Naive thymus-derived CD4-positive, alpha-beta T cell (primary cell): ENCODE measurements at regions not wholly inside any gene's neighbourhood (a gene's known extent, or its start where the extent isn't known, plus 50 kb on each side); places are given as distances from the start of the nearest gene placed in this dataset.
"Not testable (repeated sequence)": the region's sequence is repeated elsewhere in the genome, so short reads cannot be mapped to it uniquely, and the experiment has no call there.

Source experiments
- ATAC-seq: fragments of 150-1000 bp; cut with Tn5 transposase; 2 replicates; pipeline ENCODE4 v1.10.0; 2021; ENCODE audit warnings: mild to moderate bottlenecking, moderate library complexity
- CTCF ChIA-PET: fragments of 350-600 bp; sonication (Branson Sonifier 250); formaldehyde crosslinking; loops from one replicate; lab custom pipeline; 2021; ENCODE audit warnings: antibody characterized with exemption; lab: Charles Lee
- POLR2A ChIA-PET: fragments of 350-600 bp; sonication (Branson Sonifier 250); formaldehyde crosslinking; loops from one replicate; lab custom pipeline; 2021; ENCODE audit warnings: antibody characterized with exemption, inconsistent platforms; lab: Charles Lee
- DNase-seq, 9 donors: peaks; one replicate each; pipeline versions ENCODE4 v3.0.0 to v3.0.0-alpha.2; 2020 to 2022; ENCODE audit warnings: mixed read lengths in 1 of 9
- H3K27ac ChIP-seq: one replicate; pipeline ENCODE4 v1.7.0; 2013; ENCODE audit warnings: mild to moderate bottlenecking, low read depth, low read length, moderate library complexity
- H3K27me3 ChIP-seq, 2 donors: one replicate each; pipeline ENCODE4 v1.7.0; 2013; ENCODE audit warnings: low read length in 2 of 2, mild to moderate bottlenecking in 2 of 2, moderate library complexity in 2 of 2; ENCODE audit not compliant: control insufficient read depth in 2 of 2, insufficient read depth in 2 of 2
- H3K36me3 ChIP-seq, 3 experiments: 1 replicate in 2 of 3; 2 replicates in 1 of 3; pipeline ENCODE4 v1.7.0; 2013; ENCODE audit warnings: low read length in 3 of 3, mild to moderate bottlenecking in 3 of 3, moderate library complexity in 1 of 3; ENCODE audit not compliant: insufficient read depth in 3 of 3, control insufficient read depth in 2 of 3
- H3K4me1 ChIP-seq, 2 donors: one replicate each; pipeline ENCODE4 v1.7.0; 2013; ENCODE audit warnings: low read length in 2 of 2, mild to moderate bottlenecking in 2 of 2, moderate library complexity in 1 of 2; ENCODE audit not compliant: control insufficient read depth in 2 of 2, insufficient read depth in 2 of 2
- H3K4me3 ChIP-seq: 2 replicates; pipeline ENCODE4 v1.7.0; 2013; ENCODE audit warnings: mild to moderate bottlenecking, low read length
- H3K9me3 ChIP-seq, 3 experiments: 1 replicate in 2 of 3; 2 replicates in 1 of 3; pipeline ENCODE4 v1.7.0; 2013; ENCODE audit warnings: low read length in 3 of 3; ENCODE audit not compliant: control insufficient read depth in 2 of 3
- H3K27ac Mint-ChIP-seq, 9 donors: one replicate each; pipeline ENCODE4 v1.8.0; 2020 to 2022; ENCODE audit warnings: mixed read lengths in 9 of 9, mild to moderate bottlenecking in 8 of 9, moderate library complexity in 5 of 9, inconsistent platforms in 2 of 9
- H3K27me3 Mint-ChIP-seq, 5 donors: one replicate each; pipeline ENCODE4 v1.8.0; 2021 to 2022; ENCODE audit warnings: mixed read lengths in 5 of 5, mild to moderate bottlenecking in 1 of 5
- H3K36me3 Mint-ChIP-seq, 5 donors: one replicate each; pipeline ENCODE4 v1.8.0; 2020 to 2022; ENCODE audit warnings: mixed read lengths in 5 of 5, mild to moderate bottlenecking in 3 of 5, inconsistent platforms in 1 of 5
- H3K4me1 Mint-ChIP-seq, 7 donors: one replicate each; pipeline ENCODE4 v1.8.0; 2020 to 2022; ENCODE audit warnings: mixed read lengths in 7 of 7, mild to moderate bottlenecking in 3 of 7, inconsistent platforms in 1 of 7
- H3K4me3 Mint-ChIP-seq, 10 donors: one replicate each; pipeline ENCODE4 v1.8.0; 2020 to 2022; ENCODE audit warnings: mild to moderate bottlenecking in 10 of 10, mixed read lengths in 10 of 10, moderate library complexity in 6 of 10, inconsistent platforms in 2 of 10
- H3K9me3 Mint-ChIP-seq, 11 donors: one replicate each; pipeline ENCODE4 v1.8.0; 2020 to 2022; ENCODE audit warnings: mixed read lengths in 11 of 11, mild to moderate bottlenecking in 4 of 11, inconsistent platforms in 1 of 11, moderate library complexity in 1 of 11
- intact Hi-C, 2 donors: fragments of 100-400 bp; cut with micrococcal nuclease; formaldehyde crosslinking; loops; one replicate each; pipeline ENCODE4 v1.15.1; 2023

DNA sequence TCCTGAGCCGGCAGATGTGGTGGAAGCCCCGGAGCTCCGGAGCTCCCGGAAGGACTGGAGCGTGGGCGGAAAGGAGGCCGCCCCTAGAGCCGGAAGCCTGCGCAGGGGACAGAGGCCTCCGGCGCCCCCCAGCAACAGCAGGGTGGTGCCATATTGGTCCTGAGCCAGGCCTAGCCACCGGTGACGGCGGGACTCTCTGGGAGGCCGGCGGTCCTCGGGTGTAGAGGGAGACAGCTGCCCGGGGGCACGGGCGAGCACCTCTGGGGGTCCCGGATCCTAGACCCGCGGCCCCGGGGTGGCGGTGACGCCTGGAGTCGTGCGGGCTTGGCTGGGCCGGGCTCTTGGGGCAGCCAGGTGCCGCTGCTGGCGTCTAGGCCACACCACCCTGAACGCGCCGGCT, 1472.2 kb downstream of the FOXD4L5 start:
- Mint-ChIP-seq H3K4me1 (peaks cover 12 to 14% (median 13%) of the 10 kb centered on the region in 7 donors), H3K9me3 (peaks cover 5 to 38% (median 23%) of the 10 kb centered on the region in 11 donors), H3K27me3 (peaks cover 12 to 25% (median 14%) of the 10 kb centered on the region in 5 donors), H3K36me3 (peaks cover 3 to 17% (median 3%) of the 10 kb centered on the region in 5 donors)
- H3K9me3 ChIP-seq, DNase-seq, H3K4me3 ChIP-seq, H3K4me1 ChIP-seq, POLR2A ChIA-PET, H3K4me3 Mint-ChIP-seq, intact Hi-C loops, CTCF ChIA-PET, H3K36me3 ChIP-seq, H3K27me3 ChIP-seq, H3K27ac ChIP-seq, H3K27ac Mint-ChIP-seq: not testable (repeated sequence)
- ATAC-seq = peak; percentile 48

DNA sequence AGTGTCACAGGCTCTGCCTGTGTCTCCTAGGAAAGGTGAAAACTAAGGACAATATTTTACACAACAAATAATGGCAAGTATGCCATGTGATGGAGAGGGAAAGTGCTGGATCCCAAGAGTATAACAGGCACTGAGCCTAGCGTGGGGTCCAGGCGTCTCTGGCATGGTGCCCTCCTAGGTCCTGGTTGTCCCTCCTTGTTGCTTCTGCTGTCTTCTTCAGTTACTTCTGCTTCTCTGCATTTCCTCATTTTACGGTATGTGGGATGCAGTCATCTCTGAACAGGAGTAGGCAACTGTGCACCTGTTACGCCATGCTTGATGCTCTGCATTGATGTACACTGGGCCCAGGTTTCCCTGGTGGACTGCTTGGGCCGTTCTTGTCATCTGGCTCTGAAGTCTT, 1480.8 kb downstream of the FOXD4L5 start:
- H3K4me1 ChIP-seq, H3K27me3 ChIP-seq, DNase-seq, CTCF ChIA-PET, H3K27ac ChIP-seq, H3K27me3 Mint-ChIP-seq, H3K27ac Mint-ChIP-seq, H3K9me3 ChIP-seq, POLR2A ChIA-PET, H3K4me1 Mint-ChIP-seq, H3K4me3 ChIP-seq, intact Hi-C loops, H3K4me3 Mint-ChIP-seq, H3K36me3 ChIP-seq, ATAC-seq: not testable (repeated sequence)
- Mint-ChIP-seq H3K9me3 (peaks cover 3 to 38% (median 14%) of the 10 kb centered on the region in 11 donors), H3K36me3 (peaks cover 0 to 10% (median 0%) of the 10 kb centered on the region in 5 donors)

GRCh38 chr9:63794081-63794685, 1490.8 kb downstream of the FOXD4L5 start:
- peaks cover 6 to 40% (median 20%) of the 10 kb centered on the region in 11 donors for H3K9me3 Mint-ChIP-seq
- H3K27ac ChIP-seq, intact Hi-C loops, H3K4me1 Mint-ChIP-seq, H3K36me3 ChIP-seq, H3K9me3 ChIP-seq, H3K4me3 ChIP-seq, CTCF ChIA-PET, H3K4me3 Mint-ChIP-seq, H3K27ac Mint-ChIP-seq, H3K36me3 Mint-ChIP-seq, H3K4me1 ChIP-seq, POLR2A ChIA-PET, H3K27me3 ChIP-seq, DNase-seq, H3K27me3 Mint-ChIP-seq: not testable (repeated sequence)
- peak; percentile 16 for ATAC-seq

GRCh38 chr9:63787454-63787853, 1497.6 kb downstream of the FOXD4L5 start:
- H3K27me3 Mint-ChIP-seq, H3K27me3 ChIP-seq, CTCF ChIA-PET, H3K4me1 ChIP-seq, H3K36me3 Mint-ChIP-seq, POLR2A ChIA-PET, H3K27ac ChIP-seq, H3K27ac Mint-ChIP-seq, H3K4me3 ChIP-seq, H3K9me3 ChIP-seq, H3K4me3 Mint-ChIP-seq, H3K36me3 ChIP-seq, ATAC-seq, DNase-seq, H3K4me1 Mint-ChIP-seq, intact Hi-C loops: not testable (repeated sequence)
- peaks cover 4 to 41% (median 23%) of the 10 kb centered on the region in 11 donors for H3K9me3 Mint-ChIP-seq

- H3K27me3 ChIP-seq, CTCF ChIA-PET, H3K36me3 Mint-ChIP-seq, H3K4me1 Mint-ChIP-seq, H3K4me3 Mint-ChIP-seq, DNase-seq, intact Hi-C loops, ATAC-seq, H3K4me1 ChIP-seq, H3K9me3 ChIP-seq, H3K27me3 Mint-ChIP-seq, H3K27ac Mint-ChIP-seq, POLR2A ChIA-PET, H3K4me3 ChIP-seq, H3K36me3 ChIP-seq, H3K27ac ChIP-seq: not testable (repeated sequence)
- peaks cover under 1 to 26% (median 15%) of the 10 kb centered on the region in 11 donors for H3K9me3 Mint-ChIP-seq
Measured at GRCh38 chr9:63785059-63785458, 1500.0 kb downstream of the FOXD4L5 start.

GRCh38 chr9:63784421-63784820, 1500.6 kb downstream of the FOXD4L5 start:
- intact Hi-C loops, ATAC-seq, H3K27ac ChIP-seq, H3K36me3 Mint-ChIP-seq, H3K4me1 Mint-ChIP-seq, CTCF ChIA-PET, H3K27me3 ChIP-seq, H3K4me3 Mint-ChIP-seq, H3K4me3 ChIP-seq, H3K27ac Mint-ChIP-seq, H3K36me3 ChIP-seq, H3K27me3 Mint-ChIP-seq, H3K9me3 ChIP-seq, DNase-seq, POLR2A ChIA-PET, H3K4me1 ChIP-seq: not testable (repeated sequence)
- peaks cover 2 to 20% (median 9%) of the 10 kb centered on the region in 11 donors for H3K9me3 Mint-ChIP-seq

DNA sequence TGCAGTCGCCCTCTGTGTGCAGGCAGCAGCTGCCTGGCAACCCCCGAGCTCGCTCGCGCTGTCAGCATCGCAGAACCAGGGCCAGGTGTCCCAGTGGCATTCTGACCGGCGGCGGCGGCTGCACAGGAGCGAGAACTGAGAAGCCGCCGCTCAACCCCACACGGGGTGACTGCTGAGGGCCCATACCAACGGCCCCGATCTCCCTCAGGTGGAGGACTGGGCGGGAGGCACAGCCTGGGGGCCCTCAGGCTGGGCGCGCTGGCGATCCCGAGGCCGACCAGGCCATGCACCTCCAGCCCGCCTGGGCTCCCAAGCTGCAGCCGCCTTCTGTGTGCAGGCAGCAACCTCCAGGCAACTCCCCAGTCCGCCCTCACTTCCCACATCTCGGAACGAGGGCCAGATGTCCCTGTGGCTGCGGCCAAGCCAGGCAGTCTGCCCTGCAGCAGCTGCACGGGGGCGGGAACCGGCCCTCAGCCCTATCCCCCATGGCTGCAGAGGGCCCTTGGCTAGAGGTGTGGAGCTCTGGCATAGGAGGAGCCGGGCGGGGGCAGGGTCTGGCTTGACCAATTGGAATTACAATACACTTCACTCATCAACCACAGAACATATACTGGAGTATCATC, 1503.1 kb downstream of the FOXD4L5 start:
- POLR2A ChIA-PET, H3K4me3 ChIP-seq, intact Hi-C loops, H3K27ac Mint-ChIP-seq, H3K27me3 ChIP-seq, CTCF ChIA-PET, H3K9me3 ChIP-seq, DNase-seq, H3K4me1 Mint-ChIP-seq, H3K27me3 Mint-ChIP-seq, H3K36me3 Mint-ChIP-seq, H3K27ac ChIP-seq, H3K36me3 ChIP-seq, H3K4me3 Mint-ChIP-seq, H3K4me1 ChIP-seq: not testable (repeated sequence)
- ATAC-seq = peak; percentile 16
- peaks cover 0 to 10% (median 4%) of the 10 kb centered on the region in 11 donors for H3K9me3 Mint-ChIP-seq
